ENCODE measurements at regions not wholly inside any gene's neighbourhood (a gene's known extent, or its start where the extent isn't known, plus 50 kb on each side); places are given as distances from the start of the nearest gene placed in this dataset.

- intact Hi-C loops (cut with DNase I): no loop called here
- ATAC-seq (no peak), DNase-seq (ENCODE audit: low spot score) (no peak)
These were observed 67.5 kb upstream of the CPLX2 start for GRCh38 chr5:175803736-175804454.

GRCh38 chr5:175805256-175806011 is 65.9 kb upstream of the CPLX2 start:
- intact Hi-C loops (cut with DNase I): no loop called here
- DNase-seq (ENCODE audit: low spot score): no peak
- ATAC-seq: no peak

- intact Hi-C loops (cut with DNase I): no loop called here
- DNase-seq (ENCODE audit: low spot score) (no peak), ATAC-seq (no peak)
These were observed 62.7 kb upstream of the CPLX2 start for GRCh38 chr5:175808711-175809110.

- ATAC-seq (no peak), DNase-seq (ENCODE audit: low spot score) (no peak)
- intact Hi-C loops (cut with DNase I): no loop called here
These were observed 61.8 kb upstream of the CPLX2 start for GRCh38 chr5:175809531-175810121.

- intact Hi-C loops (cut with DNase I): no loop called here
- DNase-seq (ENCODE audit: low spot score) (no peak), ATAC-seq (no peak)
These were observed 60.9 kb upstream of the CPLX2 start for GRCh38 chr5:175810457-175810856.

- intact Hi-C loops (cut with DNase I): no loop called here
- ATAC-seq (no peak), DNase-seq (ENCODE audit: low spot score) (no peak)
These were observed 59.8 kb upstream of the CPLX2 start for GRCh38 chr5:175811589-175811988.

GRCh38 chr5:175813943-175814630 is 57.3 kb upstream of the CPLX2 start:
- ATAC-seq: no peak
- no peak for DNase-seq (ENCODE audit: low spot score)
- intact Hi-C loops (cut with DNase I): no loop called here

- DNase-seq (ENCODE audit: low spot score): no peak
- intact Hi-C loops (cut with DNase I): no loop called here
- ATAC-seq: no peak
These were observed 56.7 kb upstream of the CPLX2 start for GRCh38 chr5:175814691-175815090.

- ATAC-seq (no peak), DNase-seq (ENCODE audit: low spot score) (no peak)
- intact Hi-C loops (cut with DNase I): no loop called here
These were observed 56.1 kb upstream of the CPLX2 start for GRCh38 chr5:175815126-175815913.

- no peak for ATAC-seq
- no peak for DNase-seq (ENCODE audit: low spot score)
- intact Hi-C loops (cut with DNase I): no loop called here
These were observed 55.0 kb upstream of the CPLX2 start for GRCh38 chr5:175816348-175816747.

GRCh38 chr5:175819090-175819425 is 52.3 kb upstream of the CPLX2 start:
- intact Hi-C loops (cut with DNase I): no loop called here
- no peak for DNase-seq (ENCODE audit: low spot score)
- no peak for ATAC-seq

GRCh38 chr5:175820230-175820629 is 51.1 kb upstream of the CPLX2 start:
- DNase-seq (ENCODE audit: low spot score) (no peak), ATAC-seq (no peak)
- intact Hi-C loops (cut with DNase I): no loop called here
